NOMO-1 treated with DMSO at 0.1 percent for 48 hours (cell line): ENCODE measurements at regions not wholly inside any gene's neighbourhood (a gene's known extent, or its start where the extent isn't known, plus 50 kb on each side); places are given as distances from the start of the nearest gene placed in this dataset.
"Not testable (repeated sequence)": the region's sequence is repeated elsewhere in the genome, so short reads cannot be mapped to it uniquely, and the experiment has no call there.

Source experiments
- DNase-seq: peaks from one replicate; lab custom pipeline; 2025; ENCODE audit not compliant: unreplicated experiment; lab: John Stamatoyannopoulos, UW

DNA sequence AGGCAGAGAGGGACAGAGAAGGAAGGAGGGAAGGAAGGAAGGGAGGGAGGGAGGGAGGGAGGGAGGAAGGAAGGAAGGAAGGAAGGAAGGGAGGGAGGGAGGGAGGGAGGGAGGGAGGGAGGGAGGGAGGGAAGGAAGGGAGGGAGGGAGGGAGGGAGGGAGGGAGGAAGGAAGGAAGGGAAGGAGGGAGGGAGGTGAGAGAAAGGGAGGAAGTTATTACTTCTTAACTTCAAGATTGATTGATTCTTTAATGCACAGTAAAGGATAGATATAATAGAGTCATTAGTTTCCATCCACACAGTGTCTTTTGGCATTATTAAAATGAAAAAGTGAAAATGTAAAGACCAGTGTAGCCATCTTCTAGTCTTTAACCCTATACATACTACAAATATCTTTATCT lies 682.9 kb downstream of the ZEB2 start:
- not testable (repeated sequence) for DNase-seq

DNA sequence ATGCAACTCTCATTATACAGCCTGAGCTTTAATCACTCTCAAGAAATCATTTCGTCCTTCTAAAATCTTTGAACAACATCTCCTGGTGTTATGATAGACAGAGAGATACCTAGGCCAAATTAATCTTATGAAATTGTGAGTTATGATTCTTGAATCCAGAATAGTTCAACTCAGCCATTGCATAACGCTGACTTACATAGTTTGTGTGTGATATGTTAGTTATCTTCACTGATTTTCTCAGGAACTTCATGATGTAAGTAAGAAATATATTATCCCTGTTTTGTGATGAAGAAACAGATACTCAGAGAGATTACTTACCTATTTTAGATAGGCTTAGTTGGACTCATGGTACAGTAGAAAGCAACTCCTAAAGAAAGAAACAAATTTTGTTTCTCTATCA lies 684.4 kb downstream of the ZEB2 start:
- no peak for DNase-seq

DNA sequence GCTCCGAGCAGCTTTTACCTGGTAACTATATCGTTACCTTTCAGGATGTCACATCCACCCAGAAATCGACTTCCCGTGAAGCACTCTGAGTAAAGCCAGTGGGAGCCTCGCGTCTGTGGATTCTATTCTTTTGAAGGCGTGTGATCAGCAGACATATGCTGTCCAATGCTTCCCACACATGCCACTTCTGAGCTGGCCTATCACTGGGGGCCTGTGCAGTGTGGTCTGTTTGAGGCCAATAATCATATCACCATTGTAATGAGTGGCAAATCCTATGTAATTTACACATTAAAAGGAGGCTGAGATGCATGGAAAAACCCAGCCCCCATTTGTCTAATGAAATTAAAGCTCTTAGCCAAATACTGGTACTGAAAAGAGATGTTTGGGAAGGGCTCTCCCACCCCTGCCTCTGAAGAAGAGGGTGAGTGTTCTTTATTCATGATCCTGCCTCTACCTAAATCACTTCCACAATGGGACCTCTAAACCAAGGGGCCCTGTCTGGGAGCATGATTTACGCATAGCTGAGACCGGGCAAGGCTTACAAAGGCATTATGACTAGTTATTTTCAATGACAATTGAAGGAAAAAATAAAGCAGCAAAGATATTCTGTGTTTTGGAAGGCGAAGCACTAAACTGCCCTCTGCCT lies 686.8 kb downstream of the ZEB2 start:
- DNase-seq = no peak

DNA sequence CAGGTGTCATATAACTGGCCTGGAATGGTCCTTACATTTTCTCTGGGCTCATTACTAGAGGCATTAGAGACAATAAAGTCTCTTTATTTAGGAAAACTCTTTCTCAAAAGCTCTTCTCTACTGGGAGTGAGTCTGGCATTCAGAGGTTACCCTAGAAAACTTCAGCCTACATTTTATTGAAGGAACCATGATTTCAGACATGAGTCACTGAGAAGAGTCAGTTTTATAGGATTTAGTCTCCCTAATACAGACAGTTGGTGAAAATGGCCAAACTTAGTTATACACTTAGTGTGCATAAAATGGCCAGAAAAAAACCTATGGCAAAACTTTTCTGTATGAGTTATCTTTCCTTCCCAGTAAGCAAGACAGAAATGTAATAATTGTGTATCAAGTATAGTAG lies 689.4 kb downstream of the ZEB2 start:
- no peak for DNase-seq

DNA sequence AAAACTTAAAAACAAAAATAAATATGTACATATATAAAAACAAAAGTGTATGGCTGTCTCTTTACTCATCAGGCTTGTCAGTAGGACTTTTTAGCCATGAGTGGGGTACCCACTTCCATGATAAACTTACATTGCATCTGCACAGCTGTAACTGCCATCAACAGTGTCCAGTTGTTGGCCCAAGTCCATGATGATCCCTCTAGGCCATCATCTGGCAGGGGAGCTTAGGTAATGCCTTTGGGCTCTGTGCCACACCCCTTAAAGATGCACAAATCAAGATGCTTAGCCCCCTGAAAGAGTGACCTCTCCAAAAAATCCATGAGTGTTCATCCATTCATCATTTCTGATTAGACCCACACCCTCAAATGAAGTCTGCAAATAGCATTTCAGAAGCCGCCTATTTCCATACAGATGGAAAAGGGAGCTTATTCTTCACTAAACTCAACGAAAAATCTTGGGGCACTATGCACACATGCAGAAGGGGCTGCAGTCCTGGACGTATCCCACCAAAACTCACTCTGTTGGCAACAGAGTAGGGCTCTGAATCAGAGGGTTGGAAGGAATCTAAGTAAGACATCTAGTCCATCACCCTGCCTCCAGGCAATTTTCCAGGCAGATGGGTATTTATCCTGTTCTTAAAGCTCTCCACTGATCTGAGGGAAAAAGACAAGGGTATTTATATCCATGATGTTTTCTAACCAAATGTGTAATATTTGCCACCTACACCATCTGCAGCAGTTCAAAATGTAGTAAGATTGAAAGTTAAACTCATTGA lies 691.0 kb downstream of the ZEB2 start:
- no peak for DNase-seq

DNA sequence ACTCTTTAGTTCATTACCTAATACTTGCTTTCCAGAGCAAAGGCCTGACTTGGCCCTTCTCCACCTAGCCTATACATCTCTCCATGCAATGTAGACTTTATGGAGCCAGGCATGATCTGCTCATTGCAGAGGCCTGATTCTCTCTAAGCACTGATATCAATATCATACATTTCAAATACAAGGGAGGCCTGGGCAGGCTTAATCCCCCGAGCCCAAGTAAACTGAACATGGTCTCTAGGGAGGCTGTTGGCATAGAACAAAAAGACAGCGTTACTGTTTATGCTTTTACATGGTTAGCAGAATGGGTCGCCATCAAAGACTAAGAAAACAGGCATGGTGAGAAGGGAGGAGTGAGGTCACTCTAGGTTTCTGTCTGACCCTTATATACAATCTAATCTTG lies 695.1 kb downstream of the ZEB2 start:
- DNase-seq = no peak

DNA sequence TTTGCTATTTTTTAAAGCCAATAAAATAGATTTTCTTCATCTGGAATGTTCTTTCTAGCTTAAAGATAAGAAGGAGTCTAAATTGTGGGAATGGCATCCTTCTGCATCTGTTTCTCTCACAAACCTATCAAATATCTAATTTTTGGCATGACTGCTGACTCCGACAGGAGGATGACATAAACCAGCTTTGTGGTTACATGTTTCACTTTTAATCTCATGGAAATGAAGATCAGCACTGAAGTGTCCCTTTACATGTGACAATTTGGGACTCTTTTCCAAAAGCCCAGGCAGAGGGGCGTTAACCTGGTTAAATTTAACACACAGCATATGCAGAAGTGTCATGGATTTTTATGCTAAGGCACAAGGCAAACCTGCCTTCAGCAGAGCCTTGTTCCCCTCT lies 694.7 kb downstream of the ARHGAP15 start:
- DNase-seq = no peak

DNA sequence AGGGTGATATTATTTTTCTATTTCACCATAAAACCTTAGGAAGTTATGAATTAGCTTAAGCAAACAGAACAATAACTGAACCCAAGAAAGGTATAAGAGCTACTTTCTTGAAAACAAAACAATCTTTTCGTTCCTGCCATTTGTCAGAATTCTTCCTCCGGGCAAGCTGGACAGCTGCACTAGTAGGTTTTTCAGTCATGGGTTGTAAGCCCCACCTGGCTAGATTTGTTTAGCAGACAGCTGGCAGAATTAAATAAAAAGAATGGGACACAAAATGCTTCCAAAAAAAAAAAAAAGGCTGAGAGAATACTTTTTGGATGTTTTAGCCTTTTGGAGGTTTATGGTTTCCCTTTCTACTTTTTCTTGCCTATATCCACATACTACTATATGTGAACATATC lies 694.1 kb downstream of the ARHGAP15 start:
- DNase-seq = no peak

DNA sequence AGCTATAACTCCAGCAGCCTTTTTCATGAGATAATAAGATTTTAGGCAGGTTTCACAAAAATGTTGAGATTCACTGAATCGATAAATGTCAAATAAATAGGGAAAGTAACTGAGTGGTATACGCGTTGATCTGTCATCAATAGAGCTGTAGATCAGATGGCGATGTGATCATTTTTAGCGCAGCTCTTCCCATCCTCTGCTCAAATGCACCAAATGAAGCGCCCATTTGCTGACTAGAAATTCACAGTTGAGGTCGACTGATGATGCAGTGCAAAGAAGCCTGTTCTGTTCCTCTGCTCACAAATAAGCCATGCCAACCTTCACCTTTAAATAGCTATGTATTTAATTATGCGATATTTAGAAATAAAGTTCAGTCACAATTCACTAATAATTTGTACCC lies 693.5 kb downstream of the ARHGAP15 start:
- no peak for DNase-seq

DNA sequence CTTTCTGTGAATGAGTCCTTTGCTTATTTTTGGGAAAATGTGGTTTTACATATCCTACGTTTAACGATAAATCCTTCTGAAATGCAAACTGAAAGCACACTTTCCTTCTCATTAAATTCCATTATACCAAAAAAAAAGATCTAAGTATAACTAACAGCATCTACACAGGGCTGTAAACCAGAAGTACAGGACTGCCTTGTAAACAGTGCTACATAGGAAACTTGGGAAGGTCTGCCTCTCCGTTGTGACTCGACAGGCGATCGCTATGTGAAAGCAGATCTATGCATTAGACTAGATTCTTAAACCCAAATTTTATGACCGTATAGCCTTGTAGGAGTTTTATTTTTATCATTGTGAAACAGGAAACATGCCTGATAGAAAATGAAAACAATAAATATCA lies 690.5 kb downstream of the ARHGAP15 start:
- DNase-seq = no peak

DNA sequence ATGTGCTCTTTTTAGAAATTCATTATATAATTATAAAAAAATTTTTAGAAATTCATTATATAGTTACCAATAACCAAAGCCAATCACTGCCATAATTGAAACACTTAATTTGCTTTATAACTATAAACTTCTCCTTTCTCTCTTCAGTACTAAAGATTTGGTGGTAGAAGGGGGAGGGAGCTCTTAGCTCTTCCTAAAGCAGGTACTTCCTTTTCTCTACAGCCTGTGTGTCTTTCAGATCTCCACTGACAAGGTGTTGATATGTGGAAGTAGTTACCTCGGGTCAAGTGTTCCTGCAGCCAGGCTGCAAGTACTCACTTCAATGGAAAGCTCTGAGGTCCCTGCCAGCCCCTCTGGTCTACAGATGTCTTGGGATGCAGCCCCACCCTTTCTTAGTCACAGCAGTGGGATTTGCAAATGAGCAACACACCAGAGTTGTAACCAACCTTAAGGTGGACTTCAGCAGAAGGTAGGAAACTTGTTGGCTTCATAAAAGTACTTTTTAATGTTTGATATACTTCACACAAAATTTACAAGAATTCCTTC lies 690.0 kb downstream of the ARHGAP15 start:
- peak; percentile 77 for DNase-seq
